Karpas-422 (cell line): ENCODE measurements at regions not wholly inside any gene's neighbourhood (a gene's known extent, or its start where the extent isn't known, plus 50 kb on each side); places are given as distances from the start of the nearest gene placed in this dataset.
A peak's percentile ranks its signal among the peaks of the same experiment; 100 is the strongest.

Source experiments
- DNase-seq: peaks from one replicate; pipeline ENCODE4 v3.0.0-alpha.2; 2015
- H2AFZ ChIP-seq: fragments of 200-600 bp; sonication (generic); 2 replicates; pipeline ENCODE4 v1.6.1; 2014; ENCODE audit warnings: antibody characterized with exemption, low read length, mixed read lengths
- H3K27ac ChIP-seq: fragments of 200-600 bp; sonication (generic); 2 replicates; pipeline ENCODE4 v1.5.1; 2014; ENCODE audit warnings: mild to moderate bottlenecking, low read length, moderate library complexity
- H3K27me3 ChIP-seq: fragments of 200-600 bp; sonication (generic); 2 replicates; pipeline ENCODE4 v1.6.1; 2014; ENCODE audit warnings: low read length, mixed read lengths
- H3K36me3 ChIP-seq: fragments of 200-600 bp; sonication (generic); 2 replicates; pipeline ENCODE4 v1.6.1; 2014; ENCODE audit warnings: low read length, mixed read lengths; ENCODE audit not compliant: insufficient read depth
- H3K4me1 ChIP-seq: fragments of 200-600 bp; sonication (generic); 2 replicates; pipeline ENCODE4 v1.6.1; 2014; ENCODE audit warnings: mild to moderate bottlenecking, low read length, mixed read lengths
- H3K4me2 ChIP-seq: fragments of 200-600 bp; sonication (generic); 2 replicates; pipeline ENCODE4 v1.6.1; 2014; ENCODE audit warnings: low read length, low read depth, mild to moderate bottlenecking; ENCODE audit not compliant: poor library complexity, severe bottlenecking
- H3K4me3 ChIP-seq: fragments of 200-600 bp; sonication (generic); 2 replicates; pipeline ENCODE4 v1.5.1; 2014; ENCODE audit warnings: mild to moderate bottlenecking, antibody characterized with exemption, low read length, mixed read lengths
- H3K79me2 ChIP-seq: fragments of 200-600 bp; sonication (generic); 2 replicates; pipeline ENCODE4 v1.6.1; 2014; ENCODE audit warnings: mild to moderate bottlenecking, low read length, mixed read lengths
- H3K9ac ChIP-seq: fragments of 200-600 bp; sonication (generic); 2 replicates; pipeline ENCODE4 v1.6.0; 2014; ENCODE audit warnings: low read length
- H3K9me2 ChIP-seq: fragments of 200-600 bp; sonication (generic), shearing (Covaris generic); replicated peaks from 2 replicates; pipeline ENCODE4 v1.6.0; 2014; ENCODE audit warnings: mild to moderate bottlenecking, low read length, moderate library complexity; ENCODE audit not compliant: insufficient read depth
- H3K9me3 ChIP-seq: fragments of 300-700, 200-600 bp; sonication (generic); 2 replicates; pipeline ENCODE4 v1.6.1; 2014; ENCODE audit warnings: low read length, mixed read lengths
- H4K20me1 ChIP-seq: fragments of 200-600 bp; sonication (generic); 2 replicates; pipeline ENCODE4 v1.6.1; 2014; ENCODE audit warnings: mild to moderate bottlenecking, antibody characterized with exemption, low read length, low read depth; ENCODE audit not compliant: insufficient read depth

- DNase-seq: peak; percentile 49
- no peaks in the 10 kb centered on the region for H3K36me3 ChIP-seq
- no peaks in the 10 kb centered on the region for H3K9me3 ChIP-seq
- H4K20me1 ChIP-seq: no peaks in the 10 kb centered on the region
- no peak overlapping the region for H2AFZ ChIP-seq
- H3K4me2 ChIP-seq: no peak overlapping the region
- no peaks in the 10 kb centered on the region for H3K79me2 ChIP-seq
- H3K4me3 ChIP-seq: no peak overlapping the region
- no peak overlapping the region for H3K9ac ChIP-seq
- H3K9me2 ChIP-seq: no peaks in the 10 kb centered on the region
- H3K27me3 ChIP-seq: no peaks in the 10 kb centered on the region
- no peak overlapping the region for H3K27ac ChIP-seq
- H3K4me1 ChIP-seq: no peaks in the 10 kb centered on the region
Measured at GRCh38 chr2:176967911-176968450, 244.6 kb upstream of the HNRNPA3 start.

GRCh38 chr2:176969642-176970359, 242.8 kb upstream of the HNRNPA3 start:
- H3K36me3 ChIP-seq: no peaks in the 10 kb centered on the region
- no peak overlapping the region for H3K4me3 ChIP-seq
- H4K20me1 ChIP-seq: no peaks in the 10 kb centered on the region
- no peaks in the 10 kb centered on the region for H3K4me1 ChIP-seq
- H3K9me3 ChIP-seq: no peaks in the 10 kb centered on the region
- H3K4me2 ChIP-seq: no peak overlapping the region
- no peaks in the 10 kb centered on the region for H3K9me2 ChIP-seq
- H3K27me3 ChIP-seq: no peaks in the 10 kb centered on the region
- DNase-seq: no peak
- no peaks in the 10 kb centered on the region for H3K79me2 ChIP-seq
- H3K9ac ChIP-seq: no peak overlapping the region
- H2AFZ ChIP-seq: no peak overlapping the region
- no peak overlapping the region for H3K27ac ChIP-seq

GRCh38 chr2:176976736-176977685, 235.6 kb upstream of the HNRNPA3 start:
- Histone ChIP-seq H3K9me2 (no peaks in the 10 kb centered on the region), H3K36me3 (no peaks in the 10 kb centered on the region), H3K4me3 (no peak overlapping the region), H3K4me2 (no peak overlapping the region), H3K4me1 (no peaks in the 10 kb centered on the region), H3K27ac (no peak overlapping the region), H3K9me3 (no peaks in the 10 kb centered on the region), H2AFZ (no peak overlapping the region), H3K9ac (no peak overlapping the region), H3K79me2 (no peaks in the 10 kb centered on the region), H4K20me1 (no peaks in the 10 kb centered on the region), H3K27me3 (no peaks in the 10 kb centered on the region)
- DNase-seq: no peak

GRCh38 chr2:176978921-176979320, 233.7 kb upstream of the HNRNPA3 start:
- Histone ChIP-seq H3K36me3 (no peaks in the 10 kb centered on the region), H2AFZ (no peak overlapping the region), H3K4me2 (no peak overlapping the region), H3K27ac (no peak overlapping the region), H4K20me1 (no peaks in the 10 kb centered on the region), H3K27me3 (no peaks in the 10 kb centered on the region), H3K79me2 (no peaks in the 10 kb centered on the region), H3K9me2 (no peaks in the 10 kb centered on the region), H3K9ac (no peak overlapping the region), H3K4me3 (no peak overlapping the region), H3K9me3 (no peaks in the 10 kb centered on the region), H3K4me1 (no peaks in the 10 kb centered on the region)
- DNase-seq: no peak

GRCh38 chr2:176979981-176980710, 232.4 kb upstream of the HNRNPA3 start:
- Histone ChIP-seq H3K36me3 (no peaks in the 10 kb centered on the region), H3K4me1 (no peaks in the 10 kb centered on the region), H4K20me1 (no peaks in the 10 kb centered on the region), H3K4me2 (no peak overlapping the region), H3K27ac (no peak overlapping the region), H2AFZ (no peak overlapping the region), H3K27me3 (no peaks in the 10 kb centered on the region), H3K4me3 (no peak overlapping the region), H3K9me3 (no peaks in the 10 kb centered on the region), H3K9me2 (no peaks in the 10 kb centered on the region), H3K79me2 (no peaks in the 10 kb centered on the region), H3K9ac (no peak overlapping the region)
- no peak for DNase-seq

GRCh38 chr2:176984987-176985386, 227.6 kb upstream of the HNRNPA3 start:
- no peak overlapping the region for H3K4me3 ChIP-seq
- no peak overlapping the region for H3K4me2 ChIP-seq
- no peaks in the 10 kb centered on the region for H3K36me3 ChIP-seq
- no peak overlapping the region for H2AFZ ChIP-seq
- H3K9me2 ChIP-seq: no peaks in the 10 kb centered on the region
- H3K79me2 ChIP-seq: no peaks in the 10 kb centered on the region
- H4K20me1 ChIP-seq: no peaks in the 10 kb centered on the region
- no peak overlapping the region for H3K27ac ChIP-seq
- no peak overlapping the region for H3K9ac ChIP-seq
- no peaks in the 10 kb centered on the region for H3K27me3 ChIP-seq
- H3K9me3 ChIP-seq: no peaks in the 10 kb centered on the region
- H3K4me1 ChIP-seq: no peaks in the 10 kb centered on the region
- no peak for DNase-seq

GRCh38 chr2:176985871-176986270, 226.7 kb upstream of the HNRNPA3 start:
- no peaks in the 10 kb centered on the region for H3K9me2 ChIP-seq
- H3K36me3 ChIP-seq: no peaks in the 10 kb centered on the region
- no peak overlapping the region for H3K9ac ChIP-seq
- no peaks in the 10 kb centered on the region for H4K20me1 ChIP-seq
- no peak overlapping the region for H3K4me2 ChIP-seq
- no peaks in the 10 kb centered on the region for H3K27me3 ChIP-seq
- no peak overlapping the region for H2AFZ ChIP-seq
- no peak overlapping the region for H3K27ac ChIP-seq
- no peak for DNase-seq
- H3K9me3 ChIP-seq: no peaks in the 10 kb centered on the region
- H3K4me1 ChIP-seq: no peaks in the 10 kb centered on the region
- H3K4me3 ChIP-seq: no peak overlapping the region
- H3K79me2 ChIP-seq: no peaks in the 10 kb centered on the region

GRCh38 chr2:176986487-176986886, 226.1 kb upstream of the HNRNPA3 start:
- Histone ChIP-seq H3K36me3 (no peaks in the 10 kb centered on the region), H3K79me2 (no peaks in the 10 kb centered on the region), H2AFZ (no peak overlapping the region), H3K9me3 (no peaks in the 10 kb centered on the region), H3K4me1 (no peaks in the 10 kb centered on the region), H3K9ac (no peak overlapping the region), H3K4me3 (no peak overlapping the region), H3K9me2 (no peaks in the 10 kb centered on the region), H4K20me1 (no peaks in the 10 kb centered on the region), H3K27ac (no peak overlapping the region), H3K27me3 (0 out of 2 replicates have a peak, but pooled peaks cover 1% of the 10 kb centered on the region), H3K4me2 (no peak overlapping the region)
- DNase-seq: no peak
